OCI-LY3 (cell line): ENCODE measurements at regions not wholly inside any gene's neighbourhood (a gene's known extent, or its start where the extent isn't known, plus 50 kb on each side); places are given as distances from the start of the nearest gene placed in this dataset.

ENCODE experiments used
- H2AFZ ChIP-seq: fragments of 200-600, 300-600 bp; shearing (Covaris generic); 2 replicates; pipeline ENCODE4 v1.6.0; 2014; ENCODE audit warnings: antibody characterized with exemption, low read depth, low read length
- H3K27ac ChIP-seq: fragments of 200-600, 300-600 bp; sonication (generic); 2 replicates; pipeline ENCODE4 v1.5.1; 2014; ENCODE audit warnings: mild to moderate bottlenecking, low read length, moderate library complexity, mixed read lengths
- H3K27me3 ChIP-seq: fragments of 200-600, 300-600 bp; sonication (generic); 2 replicates; pipeline ENCODE4 v1.6.1; 2014; ENCODE audit warnings: low read depth, low read length, mixed read lengths
- H3K36me3 ChIP-seq: fragments of 200-600, 300-600 bp; sonication (generic); replicated peaks from 2 replicates; pipeline ENCODE3; 2014; ENCODE audit warnings: low read depth, low read length, mixed read lengths
- H3K4me1 ChIP-seq: fragments of 300-600, 200-600 bp; sonication (generic); 2 replicates; pipeline ENCODE4 v1.6.1; 2014; ENCODE audit warnings: low read length, mixed read lengths
- H3K4me2 ChIP-seq: fragments of 200-600, 300-600 bp; sonication (generic); 2 replicates; pipeline ENCODE4 v1.6.1; 2014; ENCODE audit warnings: low read length, mixed read lengths
- H3K4me3 ChIP-seq: fragments of 300-600, 200-600 bp; sonication (generic); 2 replicates; pipeline ENCODE4 v1.5.1; 2014; ENCODE audit warnings: antibody characterized with exemption, mild to moderate bottlenecking, low read length, moderate library complexity
- H3K79me2 ChIP-seq: fragments of 300-600, 200-600 bp; shearing (Covaris generic); 2 replicates; pipeline ENCODE4 v1.6.1; 2014; ENCODE audit warnings: mild to moderate bottlenecking, low read length, mixed read lengths
- H3K9ac ChIP-seq: fragments of 300-600, 200-600 bp; shearing (Covaris generic); 2 replicates; pipeline ENCODE4 v1.6.0; 2014; ENCODE audit warnings: mild to moderate bottlenecking, low read length, moderate library complexity
- H3K9me3 ChIP-seq: fragments of 200-600, 300-600 bp; shearing (Covaris generic); 2 replicates; pipeline ENCODE4 v1.6.1; 2014; ENCODE audit warnings: low read length, mixed read lengths; ENCODE audit not compliant: insufficient read depth
- H4K20me1 ChIP-seq: fragments of 200-600, 300-600 bp; sonication (generic); 2 replicates; pipeline ENCODE4 v1.6.1; 2016; ENCODE audit warnings: low read length, mixed read lengths; ENCODE audit not compliant: insufficient read depth
- CTCF ChIP-seq: fragments of 200-600, 300-600 bp; sonication (generic); IDR thresholded peaks from 2 replicates; pipeline ENCODE4 v1.5.1; 2014; ENCODE audit warnings: antibody characterized with exemption, low read length, low read depth
- EZH2phosphoT487 ChIP-seq: fragments of 200-600 bp; shearing (Covaris generic); IDR thresholded peaks from 2 replicates; pipeline ENCODE4 v1.6.1; 2018; ENCODE audit warnings: antibody characterized with exemption, mixed run types, low read depth

- Histone ChIP-seq H4K20me1 (no peaks in the 10 kb centered on the region), H3K27me3 (no peaks in the 10 kb centered on the region), H2AFZ (no peak overlapping the region), H3K4me3 (no peak overlapping the region), H3K9me3 (no peaks in the 10 kb centered on the region), H3K79me2 (no peaks in the 10 kb centered on the region), H3K4me1 (peaks cover 6% of the 10 kb centered on the region), H3K36me3 (no peaks in the 10 kb centered on the region), H3K4me2 (no peak overlapping the region), H3K27ac (no peak overlapping the region), H3K9ac (no peak overlapping the region)
- TF ChIP-seq CTCF: no peak
- no peak for TF ChIP-seq EZH2phosphoT487
Observed at GRCh38 chr1:192747943-192748342, 60.9 kb upstream of the RGS2 start.

- H4K20me1 ChIP-seq: no peaks in the 10 kb centered on the region
- no peaks in the 10 kb centered on the region for H3K27me3 ChIP-seq
- H3K9ac ChIP-seq: no peak overlapping the region
- no peak overlapping the region for H2AFZ ChIP-seq
- H3K36me3 ChIP-seq: no peaks in the 10 kb centered on the region
- no peak overlapping the region for H3K4me3 ChIP-seq
- no peaks in the 10 kb centered on the region for H3K9me3 ChIP-seq
- no peak overlapping the region for H3K27ac ChIP-seq
- TF ChIP-seq CTCF: no peak
- TF ChIP-seq EZH2phosphoT487: no peak
- H3K79me2 ChIP-seq: no peaks in the 10 kb centered on the region
- H3K4me1 ChIP-seq: peaks cover 3% of the 10 kb centered on the region
- H3K4me2 ChIP-seq: no peak overlapping the region
Observed at GRCh38 chr1:192749349-192749748, 59.5 kb upstream of the RGS2 start.

- H3K9me3 ChIP-seq: no peaks in the 10 kb centered on the region
- H3K4me3 ChIP-seq: no peak overlapping the region
- H3K4me1 ChIP-seq: peaks cover 2% of the 10 kb centered on the region; the same call in 1 of the 2 replicates
- H4K20me1 ChIP-seq: no peaks in the 10 kb centered on the region
- TF ChIP-seq EZH2phosphoT487: no peak
- no peak for TF ChIP-seq CTCF
- H3K27ac ChIP-seq: no peak overlapping the region
- H3K36me3 ChIP-seq: no peaks in the 10 kb centered on the region
- no peaks in the 10 kb centered on the region for H3K27me3 ChIP-seq
- no peak overlapping the region for H3K4me2 ChIP-seq
- no peak overlapping the region for H3K9ac ChIP-seq
- no peak overlapping the region for H2AFZ ChIP-seq
- H3K79me2 ChIP-seq: no peaks in the 10 kb centered on the region
Observed at GRCh38 chr1:192751260-192751659, 57.6 kb upstream of the RGS2 start.

GRCh38 chr1:192756314-192756713 is 52.5 kb upstream of the RGS2 start:
- Histone ChIP-seq H3K4me3 (no peak overlapping the region), H3K4me1 (peaks cover 5% of the 10 kb centered on the region; the same call in 1 of the 2 replicates), H3K27me3 (no peaks in the 10 kb centered on the region), H3K79me2 (no peaks in the 10 kb centered on the region), H4K20me1 (no peaks in the 10 kb centered on the region), H3K9ac (no peak overlapping the region), H2AFZ (0 out of 2 replicates have a peak overlapping the region, but pooled peaks have one; percentile 15), H3K4me2 (no peak overlapping the region), H3K27ac (no peak overlapping the region), H3K9me3 (no peaks in the 10 kb centered on the region), H3K36me3 (no peaks in the 10 kb centered on the region)
- TF ChIP-seq CTCF (no peak), EZH2phosphoT487 (no peak)
